Endodermal cell (in vitro differentiated cells): ENCODE measurements at regions not wholly inside any gene's neighbourhood (a gene's known extent, or its start where the extent isn't known, plus 50 kb on each side); places are given as distances from the start of the nearest gene placed in this dataset.

Experiments
- DNase-seq: peaks from one replicate; pipeline ENCODE4 v3.0.0-alpha.2; 2017
- H3K27ac ChIP-seq: 2 replicates; pipeline ENCODE4 v1.5.1; 2013; ENCODE audit warnings: mild to moderate bottlenecking, low read depth, low read length, moderate library complexity
- H3K27me3 ChIP-seq: 2 replicates; pipeline ENCODE4 v1.6.1; 2013; ENCODE audit warnings: mild to moderate bottlenecking, low read length, moderate library complexity; ENCODE audit not compliant: insufficient read depth, control insufficient read depth, poor library complexity, severe bottlenecking
- H3K36me3 ChIP-seq: 2 replicates; pipeline ENCODE4 v1.7.0; 2013; ENCODE audit warnings: mild to moderate bottlenecking, low read length, moderate library complexity; ENCODE audit not compliant: control insufficient read depth, insufficient read depth
- H3K4me1 ChIP-seq: one replicate; pipeline ENCODE4 v1.7.0; 2013; ENCODE audit warnings: low read length; ENCODE audit not compliant: control insufficient read depth, insufficient read depth
- H3K4me3 ChIP-seq: 2 replicates; pipeline ENCODE4 v1.5.1; 2013; ENCODE audit warnings: mild to moderate bottlenecking, low read length, moderate library complexity
- H3K9ac ChIP-seq: 2 replicates; pipeline ENCODE4 v1.6.1; 2013; ENCODE audit warnings: mild to moderate bottlenecking, low read length, moderate library complexity; ENCODE audit not compliant: poor library complexity, severe bottlenecking; ENCODE audit errors: extremely low read depth
- H3K9me3 ChIP-seq: 2 replicates; pipeline ENCODE4 v1.6.1; 2013; ENCODE audit warnings: mild to moderate bottlenecking, low read length, moderate library complexity; ENCODE audit not compliant: control insufficient read depth
- H3K27ac Mint-ChIP-seq: 2 replicates; pipeline ENCODE4 v1.8.0; 2020; ENCODE audit warnings: mixed read lengths
- H3K27me3 Mint-ChIP-seq: 2 replicates; pipeline ENCODE4 v1.8.0; 2021; ENCODE audit warnings: mild to moderate bottlenecking, mixed read lengths; ENCODE audit not compliant: insufficient read depth
- H3K36me3 Mint-ChIP-seq: 2 replicates; pipeline ENCODE4 v1.8.0; 2020; ENCODE audit warnings: low read depth, mixed read lengths
- H3K4me1 Mint-ChIP-seq: 2 replicates; pipeline ENCODE4 v1.8.0; 2020; ENCODE audit warnings: mixed read lengths
- H3K4me3 Mint-ChIP-seq: 2 replicates; pipeline ENCODE4 v1.8.0; 2020; ENCODE audit warnings: mild to moderate bottlenecking, moderate library complexity, mixed read lengths
- H3K9me3 Mint-ChIP-seq: 2 replicates; pipeline ENCODE4 v1.8.0; 2020; ENCODE audit warnings: mild to moderate bottlenecking, mixed read lengths
- CTCF ChIP-seq: fragments of 200-600 bp; sonication (generic); conservative IDR thresholded peaks from 2 replicates; pipeline ENCODE4 v1.5.0; 2021; ENCODE audit warnings: antibody characterized with exemption, mild to moderate bottlenecking
- WGBS, 2 experiments: methylation state at CpG; one replicate each; pipeline versions ENCODE4 v1.1.5 to v1.1.7; 2013; ENCODE audit warnings: missing lambda C conversion rate in 2 of 2, mixed read lengths in 1 of 2; ENCODE audit not compliant: insufficient coverage in 1 of 2, insufficient read length in 1 of 2; 5-methylcytosine and 5-hydroxymethylcytosine counted together

DNA sequence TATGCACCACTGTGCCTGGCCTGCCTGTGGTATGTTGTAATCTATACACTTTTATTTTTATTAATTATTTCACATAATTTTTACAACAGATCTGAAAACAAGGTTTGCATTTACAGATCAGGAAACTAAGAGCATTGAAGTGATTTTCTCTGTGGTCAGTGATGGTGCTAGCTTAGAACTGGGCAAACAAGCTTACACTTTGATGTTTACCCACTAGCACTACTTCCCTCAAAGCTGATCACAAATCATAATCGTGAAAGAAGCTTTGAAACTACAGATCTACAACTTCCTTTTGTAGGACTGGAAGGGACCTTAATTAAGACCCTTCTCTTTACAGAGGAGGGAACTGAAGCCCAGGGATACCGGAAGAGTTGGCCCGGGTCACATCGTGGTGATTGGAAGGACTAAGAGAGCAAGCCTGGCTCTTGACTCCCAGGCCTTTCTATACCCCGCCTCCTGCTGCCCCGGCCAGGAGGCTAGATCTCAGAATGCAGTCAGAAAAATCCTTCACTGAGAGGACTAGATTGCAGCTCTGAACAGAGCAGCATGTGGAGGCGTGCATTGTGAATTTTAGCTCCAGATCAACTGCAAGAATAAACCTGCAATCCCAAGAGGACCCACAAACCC, 93.7 kb upstream of the ZNF827 start:
- Mint-ChIP-seq H3K36me3 (no peaks in the 10 kb centered on the region), H3K4me3 (no peak overlapping the region), H3K4me1 (peaks cover 21% of the 10 kb centered on the region), H3K9me3 (peaks cover 12% of the 10 kb centered on the region), H3K27me3 (no peaks in the 10 kb centered on the region), H3K27ac (peak overlapping the region; percentile 39)
- Histone ChIP-seq H3K36me3 (no peaks in the 10 kb centered on the region), H3K9me3 (no peaks in the 10 kb centered on the region), H3K27ac (no peak overlapping the region), H3K4me3 (no peak overlapping the region), H3K4me1 (no peaks in the 10 kb centered on the region), H3K9ac (no peak overlapping the region), H3K27me3 (no peaks in the 10 kb centered on the region)
- peak; percentile 63 for DNase-seq
- no peak for TF ChIP-seq CTCF
- 74 to 80% methylated on average over 3 to 7 of the region's 7 CpGs for WGBS, 2 experiments

GRCh38 chr4:146029939-146030710, 91.5 kb upstream of the ZNF827 start:
- Mint-ChIP-seq H3K9me3 (peaks cover 12% of the 10 kb centered on the region), H3K4me1 (peaks cover 21% of the 10 kb centered on the region), H3K27ac (no peak overlapping the region), H3K36me3 (no peaks in the 10 kb centered on the region), H3K4me3 (no peak overlapping the region), H3K27me3 (no peaks in the 10 kb centered on the region)
- Histone ChIP-seq H3K4me3 (no peak overlapping the region), H3K27me3 (no peaks in the 10 kb centered on the region), H3K27ac (no peak overlapping the region), H3K9ac (no peak overlapping the region), H3K36me3 (no peaks in the 10 kb centered on the region), H3K9me3 (no peaks in the 10 kb centered on the region), H3K4me1 (no peaks in the 10 kb centered on the region)
- no peak for DNase-seq
- WGBS, 2 experiments: 0 to 63% methylated on average over 2 to 8 of the region's 8 CpGs
- TF ChIP-seq CTCF: no peak

GRCh38 chr4:146029147-146029546, 90.5 kb upstream of the ZNF827 start:
- Histone ChIP-seq H3K9me3 (no peaks in the 10 kb centered on the region), H3K27ac (no peak overlapping the region), H3K4me3 (no peak overlapping the region), H3K9ac (no peak overlapping the region), H3K27me3 (no peaks in the 10 kb centered on the region), H3K36me3 (no peaks in the 10 kb centered on the region), H3K4me1 (no peaks in the 10 kb centered on the region)
- DNase-seq: no peak
- WGBS, 2 experiments: 78% methylated on average over 3 of the region's 3 CpGs; no CpG with 5 or more reads in 1 of the 2 experiments
- Mint-ChIP-seq H3K9me3 (peaks cover 6% of the 10 kb centered on the region), H3K27me3 (no peaks in the 10 kb centered on the region), H3K36me3 (no peaks in the 10 kb centered on the region), H3K4me1 (peaks cover 21% of the 10 kb centered on the region), H3K27ac (no peak overlapping the region), H3K4me3 (no peak overlapping the region)
- no peak for TF ChIP-seq CTCF
